Heart left ventricle (tissue), 13 donors: ENCODE measurements at regions not wholly inside any gene's neighbourhood (a gene's known extent, or its start where the extent isn't known, plus 50 kb on each side); places are given as distances from the start of the nearest gene placed in this dataset.

Experiments used
- CTCF ChIP-seq, 12 donors: fragments of 200-600 bp; sonication (generic) in 4 of 12; IDR thresholded peaks; one replicate each; pipeline versions ENCODE4 v1.5.0 to v1.8.0; 2018 to 2022; ENCODE audit warnings: antibody characterized with exemption in 12 of 12, mild to moderate bottlenecking in 5 of 12
- POLR2A ChIP-seq, 2 donors: fragments of 450-650 bp; IDR thresholded peaks; one replicate each; pipeline ENCODE4 v1.6.1; 2017; ENCODE audit warnings: antibody characterized with exemption in 2 of 2, mild to moderate bottlenecking in 2 of 2, moderate library complexity in 2 of 2
- donor health status: ischemic (EF 13 %, LVEDD 7.1; RV severe dilation, severe dysfunction).
- donor health status: DM: no; HTN: yes; CAD: no.
- donor health status: DM: no; HTN: no; CAD: no.
- donor health status: ischemic (EF 25% LVEDD 6.9; RV normal size, moderate dysfunction).
- donor health status: ischemic (EF 25% LVEDD 5.7; RV mildly dilated, moderate dysfunction).
- donor health status: ischemic (EF 35%, LVEDD 5.7; RV mildly dilated, moderate dysfunction).
- donor health status: nonischemic (EF 11% LVEDD 7.7; RV severe dilation, severe dysfunction).
- donor health status: DM: yes; HTN: yes; CAD: no.
- donor health status: PGD.
- donor health status: ischemic (EF 29% LVEDD 5.4; RV normal size, mild dysfunction).
- donor health status: nonischemic (EF 23%, LVEDD 6.1; RV moderate dilation, normal function).

- TF ChIP-seq CTCF (IDR thresholded peaks at IDR 0.05) (no peak), POLR2A (IDR thresholded peaks at IDR 0.05) (no peak)
These were observed 109.2 kb upstream of the PHACTR3 start for GRCh38 chr20:59495166-59495565.
